Adrenal gland (tissue), 5 donors: ENCODE measurements at regions not wholly inside any gene's neighbourhood (a gene's known extent, or its start where the extent isn't known, plus 50 kb on each side); places are given as distances from the start of the nearest gene placed in this dataset.

Source experiments
- CTCF ChIP-seq, 6 experiments: fragments of 450-650 bp in 4 of 6; fragments of 200-600 bp in 2 of 6; sonication (generic) in 1 of 6; IDR thresholded peaks; 1 replicate in 5 of 6; 2 replicates in 1 of 6; pipeline versions ENCODE4 v1.5.1 to v1.8.0; 2016 to 2021; ENCODE audit warnings: antibody characterized with exemption in 6 of 6, mild to moderate bottlenecking in 2 of 6, moderate library complexity in 1 of 6
- POLR2A ChIP-seq, 2 donors: fragments of 450-650 bp; IDR thresholded peaks; one replicate each; pipeline ENCODE4 v1.6.1; 2017; ENCODE audit warnings: antibody characterized with exemption in 2 of 2, mild to moderate bottlenecking in 2 of 2, moderate library complexity in 1 of 2
- donor health status: DM: no; HTN: no; CAD: no.

- TF ChIP-seq CTCF (IDR thresholded peaks at IDR 0.05): no peak
- no peak for TF ChIP-seq POLR2A (IDR thresholded peaks at IDR 0.05)
These were observed 97.6 kb upstream of the PPP2R3A start for GRCh38 chr3:135867911-135868310.
